ENCODE measurements at regions not wholly inside any gene's neighbourhood (a gene's known extent, or its start where the extent isn't known, plus 50 kb on each side); places are given as distances from the start of the nearest gene placed in this dataset.

DNA sequence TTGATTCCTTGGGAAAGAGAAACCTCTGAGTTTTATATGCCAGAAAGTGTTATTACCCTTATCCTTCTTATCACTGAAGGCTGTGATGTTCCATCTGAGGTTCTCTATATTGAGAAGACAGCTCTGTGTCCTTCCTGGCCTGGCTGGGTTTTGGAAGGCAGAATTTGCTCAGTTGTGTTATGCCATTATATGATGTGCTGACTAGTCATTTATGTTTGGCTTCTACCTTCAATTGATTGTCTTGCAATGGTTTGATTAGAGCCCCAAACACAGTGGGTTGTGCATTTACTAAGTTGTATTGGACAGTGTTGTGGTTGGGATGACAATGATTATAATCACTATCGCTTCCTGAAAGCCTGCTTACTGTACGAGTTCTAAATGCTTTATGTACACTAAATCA, 265.7 kb downstream of the SNAPC1 start:
- TF ChIP-seq, protein P1, sequence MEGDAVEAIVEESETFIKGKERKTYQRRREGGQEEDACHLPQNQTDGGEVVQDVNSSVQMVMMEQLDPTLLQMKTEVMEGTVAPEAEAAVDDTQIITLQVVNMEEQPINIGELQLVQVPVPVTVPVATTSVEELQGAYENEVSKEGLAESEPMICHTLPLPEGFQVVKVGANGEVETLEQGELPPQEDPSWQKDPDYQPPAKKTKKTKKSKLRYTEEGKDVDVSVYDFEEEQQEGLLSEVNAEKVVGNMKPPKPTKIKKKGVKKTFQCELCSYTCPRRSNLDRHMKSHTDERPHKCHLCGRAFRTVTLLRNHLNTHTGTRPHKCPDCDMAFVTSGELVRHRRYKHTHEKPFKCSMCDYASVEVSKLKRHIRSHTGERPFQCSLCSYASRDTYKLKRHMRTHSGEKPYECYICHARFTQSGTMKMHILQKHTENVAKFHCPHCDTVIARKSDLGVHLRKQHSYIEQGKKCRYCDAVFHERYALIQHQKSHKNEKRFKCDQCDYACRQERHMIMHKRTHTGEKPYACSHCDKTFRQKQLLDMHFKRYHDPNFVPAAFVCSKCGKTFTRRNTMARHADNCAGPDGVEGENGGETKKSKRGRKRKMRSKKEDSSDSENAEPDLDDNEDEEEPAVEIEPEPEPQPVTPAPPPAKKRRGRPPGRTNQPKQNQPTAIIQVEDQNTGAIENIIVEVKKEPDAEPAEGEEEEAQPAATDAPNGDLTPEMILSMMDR (IDR thresholded peaks at IDR 0.05) = no peak
- no peak for TF ChIP-seq POLR2A (IDR thresholded peaks at IDR 0.05)

All from testis (tissue), 2 donors.